ENCODE measurements at regions not wholly inside any gene's neighbourhood (a gene's known extent, or its start where the extent isn't known, plus 50 kb on each side); places are given as distances from the start of the nearest gene placed in this dataset.
"Not testable (repeated sequence)": the region's sequence is repeated elsewhere in the genome, so short reads cannot be mapped to it uniquely, and the experiment has no call there.

DNA sequence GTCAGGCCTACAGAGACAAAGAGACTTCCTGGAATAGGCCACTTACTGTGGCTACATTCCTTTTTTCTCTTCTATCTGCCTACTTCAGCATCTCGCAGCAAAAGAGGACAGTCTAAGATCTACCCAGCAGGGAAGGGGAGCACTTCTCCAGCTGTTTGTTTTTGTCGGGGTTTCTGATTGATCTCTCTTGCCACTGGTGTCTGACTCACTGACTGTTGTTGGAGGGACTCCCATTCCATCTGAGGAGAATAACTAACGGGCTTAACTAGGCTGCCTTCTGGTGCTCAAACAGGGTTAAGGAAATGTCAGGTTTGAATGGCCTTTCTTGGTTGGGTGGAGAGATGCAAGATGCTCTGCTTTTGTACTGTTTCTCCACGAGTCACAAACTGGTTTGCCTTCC is 100.2 kb upstream of the TMEM164 start:
- TF ChIP-seq CTCF (IDR thresholded peaks at IDR 0.05; ENCODE audit: poor library complexity, severe bottlenecking): no peak
- Histone ChIP-seq H3K9me3 (ENCODE audit: severe bottlenecking) (no peaks in the 10 kb centered on the region), H3K4me3 (ENCODE audit: severe bottlenecking) (no peak overlapping the region), H3K36me3 (ENCODE audit: low read depth) (no peaks in the 10 kb centered on the region), H3K27ac (ENCODE audit: poor library complexity, severe bottlenecking) (no peak overlapping the region), H3K4me1 (ENCODE audit: insufficient read depth, poor library complexity, severe bottlenecking) (no peaks in the 10 kb centered on the region), H3K27me3 (ENCODE audit: insufficient read depth, poor library complexity, severe bottlenecking) (no peaks in the 10 kb centered on the region)
- DNase-seq (ENCODE audit: low spot score) (no peak), ATAC-seq (ENCODE audit: low read depth) (no peak)

DNA sequence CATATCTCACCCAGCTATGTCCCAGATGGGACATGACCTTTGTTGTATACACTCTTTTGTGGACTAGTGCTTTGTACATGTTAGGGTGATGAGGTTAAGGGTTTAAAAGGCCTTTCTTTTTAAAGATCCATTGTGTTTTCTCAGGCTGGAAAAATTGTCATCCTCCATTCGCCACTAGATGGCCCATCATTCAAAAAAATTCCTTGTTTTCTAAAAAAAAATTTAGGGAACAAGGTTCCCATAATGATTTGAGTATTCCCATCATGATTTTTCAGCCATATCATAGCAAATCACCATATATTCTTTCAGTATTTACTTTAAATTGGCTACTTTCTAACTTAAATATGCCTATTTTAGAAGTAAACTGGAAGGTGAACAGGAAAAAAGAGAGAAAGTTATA is 91.9 kb upstream of the TMEM164 start:
- Histone ChIP-seq H3K4me3 (ENCODE audit: severe bottlenecking) (no peak overlapping the region), H3K27me3 (ENCODE audit: insufficient read depth, poor library complexity, severe bottlenecking) (no peaks in the 10 kb centered on the region), H3K4me1 (ENCODE audit: insufficient read depth, poor library complexity, severe bottlenecking) (no peaks in the 10 kb centered on the region), H3K36me3 (ENCODE audit: low read depth) (no peaks in the 10 kb centered on the region), H3K27ac (ENCODE audit: poor library complexity, severe bottlenecking) (no peak overlapping the region), H3K9me3 (ENCODE audit: severe bottlenecking) (no peaks in the 10 kb centered on the region)
- TF ChIP-seq CTCF (IDR thresholded peaks at IDR 0.05; ENCODE audit: poor library complexity, severe bottlenecking): peak; percentile 62
- no peak for ATAC-seq (ENCODE audit: low read depth)
- DNase-seq (ENCODE audit: low spot score): no peak

- not testable (repeated sequence) for H3K4me3 ChIP-seq (ENCODE audit: severe bottlenecking); H3K9me3 ChIP-seq (ENCODE audit: severe bottlenecking); H3K4me1 ChIP-seq (ENCODE audit: insufficient read depth, poor library complexity, severe bottlenecking); ATAC-seq (ENCODE audit: low read depth); H3K27ac ChIP-seq (ENCODE audit: poor library complexity, severe bottlenecking); DNase-seq (ENCODE audit: low spot score); H3K27me3 ChIP-seq (ENCODE audit: insufficient read depth, poor library complexity, severe bottlenecking); H3K36me3 ChIP-seq (ENCODE audit: low read depth)
Observed at GRCh38 chrX:109912993-109913392, 89.9 kb upstream of the TMEM164 start.

GRCh38 chrX:109914114-109914849 is 88.6 kb upstream of the TMEM164 start:
- DNase-seq (ENCODE audit: low spot score) (no peak), ATAC-seq (ENCODE audit: low read depth) (no peak)
- no peak for TF ChIP-seq CTCF (IDR thresholded peaks at IDR 0.05; ENCODE audit: poor library complexity, severe bottlenecking)

DNA sequence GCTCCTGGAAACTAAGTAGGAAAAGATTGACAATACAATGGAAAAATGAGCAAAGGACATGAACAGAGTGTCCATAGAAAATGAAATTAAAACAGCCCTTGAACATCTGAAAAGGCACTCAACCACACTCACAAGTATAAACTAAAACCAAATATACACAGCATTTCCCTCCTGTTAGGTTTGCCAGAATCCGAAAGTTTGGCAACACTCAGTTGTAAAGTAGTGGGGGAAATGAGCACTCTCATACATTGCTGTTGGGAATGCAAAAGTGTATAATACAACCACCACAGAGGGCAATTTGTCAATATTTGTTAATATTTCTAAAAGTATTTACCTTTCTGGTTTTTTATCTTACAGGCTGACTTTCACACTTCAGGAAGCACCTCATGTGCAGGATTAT is 84.2 kb upstream of the TMEM164 start:
- Histone ChIP-seq H3K9me3 (ENCODE audit: severe bottlenecking) (no peaks in the 10 kb centered on the region), H3K27ac (ENCODE audit: poor library complexity, severe bottlenecking) (no peak overlapping the region), H3K4me3 (ENCODE audit: severe bottlenecking) (no peak overlapping the region), H3K27me3 (ENCODE audit: insufficient read depth, poor library complexity, severe bottlenecking) (no peaks in the 10 kb centered on the region), H3K36me3 (ENCODE audit: low read depth) (no peaks in the 10 kb centered on the region), H3K4me1 (ENCODE audit: insufficient read depth, poor library complexity, severe bottlenecking) (no peaks in the 10 kb centered on the region)
- ATAC-seq (ENCODE audit: low read depth) (no peak), DNase-seq (ENCODE audit: low spot score) (no peak)
- TF ChIP-seq CTCF (IDR thresholded peaks at IDR 0.05; ENCODE audit: poor library complexity, severe bottlenecking): no peak

More at GRCh38 chrX:109914114-109914849, 88.6 kb upstream of the TMEM164 start:
- H3K4me1 ChIP-seq (ENCODE audit: insufficient read depth, poor library complexity, severe bottlenecking): no peaks in the 10 kb centered on the region
- H3K4me3 ChIP-seq (ENCODE audit: severe bottlenecking): no peak overlapping the region
- H3K27me3 ChIP-seq (ENCODE audit: insufficient read depth, poor library complexity, severe bottlenecking): no peaks in the 10 kb centered on the region
- no peaks in the 10 kb centered on the region for H3K36me3 ChIP-seq (ENCODE audit: low read depth)
- no peaks in the 10 kb centered on the region for H3K9me3 ChIP-seq (ENCODE audit: severe bottlenecking)
- H3K27ac ChIP-seq (ENCODE audit: poor library complexity, severe bottlenecking): no peak overlapping the region
